HG02759 (cell line): ENCODE measurements at regions not wholly inside any gene's neighbourhood (a gene's known extent, or its start where the extent isn't known, plus 50 kb on each side); places are given as distances from the start of the nearest gene placed in this dataset.
A peak's percentile ranks its signal among the peaks of the same experiment; 100 is the strongest.
"Not testable (repeated sequence)": the region's sequence is repeated elsewhere in the genome, so short reads cannot be mapped to it uniquely, and the experiment has no call there.

Experiments used
- ATAC-seq: cut with Tn5 transposase; IDR thresholded peaks from one replicate; pipeline ENCODE4 v1.9.1; 2021; ENCODE audit warnings: mild to moderate bottlenecking, moderate library complexity; ENCODE audit not compliant: unreplicated experiment

- no peak for ATAC-seq
These were observed 140.9 kb downstream of the PSAT1 start for GRCh38 chr9:78437806-78438205.

- ATAC-seq, result no peak
These were observed 141.3 kb downstream of the PSAT1 start for GRCh38 chr9:78438211-78438610.

- no peak for ATAC-seq
These were observed 141.9 kb downstream of the PSAT1 start for GRCh38 chr9:78438780-78439179.

- peak; percentile 84 for ATAC-seq
These were observed 142.4 kb downstream of the PSAT1 start for GRCh38 chr9:78439190-78439865.

GRCh38 chr9:78439866-78440830 is 143.2 kb downstream of the PSAT1 start:
- ATAC-seq, result no peak

- ATAC-seq, result no peak
These were observed 144.5 kb downstream of the PSAT1 start for GRCh38 chr9:78441396-78441795.

GRCh38 chr9:78441822-78442431 is 145.0 kb downstream of the PSAT1 start:
- no peak for ATAC-seq

GRCh38 chr9:78442577-78442976 is 145.7 kb downstream of the PSAT1 start:
- not testable (repeated sequence) for ATAC-seq

GRCh38 chr9:78443946-78444345 is 147.0 kb downstream of the PSAT1 start:
- no peak for ATAC-seq

- no peak for ATAC-seq
These were observed 152.2 kb downstream of the PSAT1 start for GRCh38 chr9:78448960-78449673.

- ATAC-seq, result no peak
These were observed 156.5 kb downstream of the PSAT1 start for GRCh38 chr9:78453450-78453849.

- no peak for ATAC-seq
These were observed 165.7 kb downstream of the PSAT1 start for GRCh38 chr9:78462611-78463010.

GRCh38 chr9:78463750-78464149 is 166.8 kb downstream of the PSAT1 start:
- no peak for ATAC-seq

- ATAC-seq, result no peak
These were observed 171.3 kb downstream of the PSAT1 start for GRCh38 chr9:78468231-78468630.

- no peak for ATAC-seq
These were observed 172.2 kb downstream of the PSAT1 start for GRCh38 chr9:78468974-78469576.

GRCh38 chr9:78470216-78470615 is 173.3 kb downstream of the PSAT1 start:
- no peak for ATAC-seq

GRCh38 chr9:78470741-78471140 is 173.8 kb downstream of the PSAT1 start:
- no peak for ATAC-seq

GRCh38 chr9:78472111-78472510 is 175.2 kb downstream of the PSAT1 start:
- ATAC-seq, result no peak

- no peak for ATAC-seq
These were observed 182.5 kb downstream of the PSAT1 start for GRCh38 chr9:78479441-78479840.

GRCh38 chr9:78486661-78487060 is 189.7 kb downstream of the PSAT1 start:
- ATAC-seq, result no peak

- no peak for ATAC-seq
These were observed 193.3 kb downstream of the PSAT1 start for GRCh38 chr9:78490231-78490630.
